Uterus (tissue), 2 donors: ENCODE measurements at regions not wholly inside any gene's neighbourhood (a gene's known extent, or its start where the extent isn't known, plus 50 kb on each side); places are given as distances from the start of the nearest gene placed in this dataset.

Source experiments
- POLR2A ChIP-seq, 2 donors: fragments of 450-650 bp; IDR thresholded peaks; one replicate each; pipeline ENCODE4 v1.6.1; 2016; ENCODE audit warnings: antibody characterized with exemption in 2 of 2, mild to moderate bottlenecking in 1 of 2, moderate library complexity in 1 of 2
- TF ChIP-seq, protein P1 (sequence below), 4 experiments: fragments of 200-600 bp in 2 of 4; fragments of 450-650 bp in 2 of 4; sonication (generic) in 2 of 4; IDR thresholded peaks; one replicate each; pipeline ENCODE4 v1.5.1; 2016 to 2019; ENCODE audit warnings: antibody characterized with exemption in 4 of 4, mild to moderate bottlenecking in 2 of 4, moderate library complexity in 1 of 4

DNA sequence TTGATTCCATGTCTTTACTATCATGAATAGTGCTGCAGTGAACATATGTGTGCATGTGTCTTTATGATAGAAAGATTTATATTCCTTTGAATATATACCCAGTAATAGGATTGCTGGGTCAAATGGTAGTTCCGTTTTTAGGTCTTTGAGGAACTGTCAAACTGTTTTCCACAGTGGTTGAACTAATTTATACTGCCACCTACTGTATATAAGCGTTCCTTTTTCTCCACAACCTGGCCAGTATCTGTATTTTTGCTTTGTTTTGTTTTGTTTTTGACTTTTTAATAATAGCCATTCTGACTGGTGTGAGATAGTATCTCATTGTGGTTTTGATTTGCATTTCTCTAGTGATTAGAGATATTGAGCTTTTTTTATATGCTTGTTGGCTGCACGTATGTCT, 641.6 kb downstream of the SUCLG1 start:
- TF ChIP-seq, protein P1, sequence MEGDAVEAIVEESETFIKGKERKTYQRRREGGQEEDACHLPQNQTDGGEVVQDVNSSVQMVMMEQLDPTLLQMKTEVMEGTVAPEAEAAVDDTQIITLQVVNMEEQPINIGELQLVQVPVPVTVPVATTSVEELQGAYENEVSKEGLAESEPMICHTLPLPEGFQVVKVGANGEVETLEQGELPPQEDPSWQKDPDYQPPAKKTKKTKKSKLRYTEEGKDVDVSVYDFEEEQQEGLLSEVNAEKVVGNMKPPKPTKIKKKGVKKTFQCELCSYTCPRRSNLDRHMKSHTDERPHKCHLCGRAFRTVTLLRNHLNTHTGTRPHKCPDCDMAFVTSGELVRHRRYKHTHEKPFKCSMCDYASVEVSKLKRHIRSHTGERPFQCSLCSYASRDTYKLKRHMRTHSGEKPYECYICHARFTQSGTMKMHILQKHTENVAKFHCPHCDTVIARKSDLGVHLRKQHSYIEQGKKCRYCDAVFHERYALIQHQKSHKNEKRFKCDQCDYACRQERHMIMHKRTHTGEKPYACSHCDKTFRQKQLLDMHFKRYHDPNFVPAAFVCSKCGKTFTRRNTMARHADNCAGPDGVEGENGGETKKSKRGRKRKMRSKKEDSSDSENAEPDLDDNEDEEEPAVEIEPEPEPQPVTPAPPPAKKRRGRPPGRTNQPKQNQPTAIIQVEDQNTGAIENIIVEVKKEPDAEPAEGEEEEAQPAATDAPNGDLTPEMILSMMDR (IDR thresholded peaks at IDR 0.05) = no peak
- no peak for TF ChIP-seq POLR2A (IDR thresholded peaks at IDR 0.05)
